K562 (cell line): ENCODE measurements at regions not wholly inside any gene's neighbourhood (a gene's known extent, or its start where the extent isn't known, plus 50 kb on each side); places are given as distances from the start of the nearest gene placed in this dataset.

Experiments
- ATAC-seq: fragments of 200-7000 bp; cut with Tn5 transposase; 3 replicates; pipeline ENCODE4 v1.9.1; 2020; ENCODE audit warnings: moderate library complexity
- BruUV-seq: library from RNA; stranded (reverse); fragments of 400-500 nt; replicated peaks from 2 replicates; lab custom pipeline; 2021; lab: Mats Ljungman, UMichigan
- CTCF ChIA-PET: fragments of 300-600 bp; formaldehyde crosslinking; extraction: SDS; loops from one replicate; lab custom pipeline; 2021; ENCODE audit warnings: low intra/inter-chr PET ratio; lab: Yijun Ruan, JAX
- POLR2A ChIA-PET: fragments of 300-600, 350-650 bp; sonication (Branson Sonifier 250); formaldehyde crosslinking; extraction: SDS; loops from one replicate; lab custom pipeline; 2021; ENCODE audit warnings: antibody characterized with exemption, inconsistent platforms; lab: Yijun Ruan, JAX
- DNase-seq, 4 experiments: peaks; one replicate each; pipeline versions ENCODE4 v3.0.0 to v3.0.0-alpha.2; 2011 to 2018; ENCODE audit warnings: low spot score in 3 of 4, mixed read lengths in 3 of 4; ENCODE audit errors: extremely low read depth in 1 of 4
- FAIRE-seq: peaks from 2 replicates; lab custom pipeline; 2011; peaks lifted over from hg19 to GRCh38; lab: Jason Lieb, UNC
- H2AFZ ChIP-seq: 2 replicates; pipeline ENCODE4 v1.6.0; 2011; ENCODE audit warnings: low read depth, low read length, control low read depth, inconsistent platforms
- H3K27ac ChIP-seq: fragments of 200-600 bp; 3 replicates; pipeline ENCODE4 v1.8.0; 2011; ENCODE audit warnings: low read depth, mild to moderate bottlenecking, control low read depth, inconsistent platforms, low read length, moderate library complexity, mixed read lengths; ENCODE audit errors: extremely low read depth
- H3K27me3 ChIP-seq, 2 experiments: fragments of 300-600 bp in 1 of 2; 2 replicates in 1 of 2; 3 replicates in 1 of 2; pipeline versions ENCODE4 v1.6.0 to v1.8.0; 2011; ENCODE audit warnings: inconsistent platforms in 2 of 2, low read length in 2 of 2, mild to moderate bottlenecking in 1 of 2, mixed read lengths in 1 of 2, moderate library complexity in 1 of 2; ENCODE audit not compliant: control insufficient read depth in 2 of 2, insufficient read depth in 2 of 2
- H3K36me3 ChIP-seq: fragments of 300-600 bp; 3 replicates; pipeline ENCODE4 v1.8.0; 2011; ENCODE audit warnings: mild to moderate bottlenecking, low read length, inconsistent platforms; ENCODE audit not compliant: control insufficient read depth, insufficient read depth
- H3K4me1 ChIP-seq, 2 experiments: fragments of 200-600 bp in 1 of 2; replicated peaks in 1 of 2; 2 replicates in 1 of 2; 3 replicates in 1 of 2; pipeline versions ENCODE4 v1.5.1 to v1.8.0; 2011; ENCODE audit warnings: inconsistent platforms in 2 of 2, low read length in 2 of 2, mild to moderate bottlenecking in 1 of 2, mixed read lengths in 1 of 2, moderate library complexity in 1 of 2; ENCODE audit not compliant: control insufficient read depth in 2 of 2, insufficient read depth in 2 of 2
- H3K4me2 ChIP-seq: 2 replicates; pipeline ENCODE4 v1.6.1; 2011; ENCODE audit warnings: low read length, control low read depth, inconsistent platforms, mixed read lengths; ENCODE audit not compliant: insufficient read depth
- H3K4me3 ChIP-seq: fragments of 200-600 bp; sonication (generic), shearing (Covaris generic); 2 replicates; pipeline ENCODE4 v1.5.1; 2016; ENCODE audit warnings: control low read depth, inconsistent platforms
- H3K79me2 ChIP-seq: fragments of 200-600 bp; 3 replicates; pipeline ENCODE4 v1.8.0; 2011; ENCODE audit warnings: low read length, inconsistent platforms; ENCODE audit not compliant: control insufficient read depth, insufficient read depth
- H3K9ac ChIP-seq, 2 experiments: 2 replicates each; pipeline versions ENCODE4 v1.6.0 to v1.6.1; 2011; ENCODE audit warnings: low read depth in 2 of 2, low read length in 2 of 2, control low read depth in 1 of 2, inconsistent platforms in 1 of 2, mild to moderate bottlenecking in 1 of 2, mixed read lengths in 1 of 2; ENCODE audit not compliant: insufficient read depth in 1 of 2
- H3K9me1 ChIP-seq: one replicate; pipeline ENCODE4 v1.6.0; 2011; ENCODE audit warnings: inconsistent platforms, mild to moderate bottlenecking, low read length, moderate library complexity; ENCODE audit not compliant: control insufficient read depth, insufficient read depth
- H3K9me3 ChIP-seq: replicated peaks from 2 replicates; pipeline ENCODE4 v1.5.1; 2011; ENCODE audit warnings: low read depth, low read length, inconsistent platforms; ENCODE audit not compliant: control insufficient read depth, insufficient read depth
- H4K20me1 ChIP-seq: replicated peaks from 2 replicates; pipeline ENCODE4 v1.6.1; 2011; ENCODE audit warnings: low read length, inconsistent platforms, mixed read lengths; ENCODE audit not compliant: control insufficient read depth, insufficient read depth
- DEAF1 ChIP-seq: fragments of 450-650 bp; formaldehyde crosslinking; IDR thresholded peaks from 2 replicates; pipeline ENCODE4 v1.4.0; 2020; ENCODE audit warnings: mild to moderate bottlenecking, moderate library complexity
- HOMEZ ChIP-seq: fragments of 250-450 bp; sonication (Bioruptor Pico); IDR thresholded peaks from 2 replicates; pipeline ENCODE4 v1.4.0; 2020; ENCODE audit warnings: mild to moderate bottlenecking, moderate library complexity
- LCOR ChIP-seq: sonication (generic); formaldehyde crosslinking; IDR thresholded peaks from 2 replicates; pipeline ENCODE4 v1.8.0; 2022; ENCODE audit warnings: mild to moderate bottlenecking, missing genetic modification reagents
- MCM3 ChIP-seq: fragments of 450-650 bp; IDR thresholded peaks from 2 replicates; pipeline ENCODE4 v1.6.1; 2016
- MED1 ChIP-seq: sonication (generic); formaldehyde crosslinking; IDR thresholded peaks from 2 replicates; pipeline ENCODE4 v1.8.1; 2023; ENCODE audit warnings: missing genetic modification reagents, borderline replicate concordance
- MEF2A ChIP-seq: IDR thresholded peaks from 2 replicates; pipeline ENCODE4 v1.6.1; 2011; ENCODE audit warnings: low read depth, mild to moderate bottlenecking, low read length, moderate library complexity; ENCODE audit not compliant: control insufficient read depth
- NCOA6 ChIP-seq: fragments of 450-650 bp; IDR thresholded peaks from 2 replicates; pipeline ENCODE4 v1.6.1; 2017; ENCODE audit warnings: mild to moderate bottlenecking
- NR2C1 ChIP-seq, 2 experiments: fragments of 450-650 bp; IDR thresholded peaks; 2 replicates each; pipeline ENCODE4 v1.6.1; 2017; ENCODE audit warnings: mild to moderate bottlenecking in 2 of 2, antibody characterized with exemption in 1 of 2, inconsistent platforms in 1 of 2, missing compliant biosample characterization in 1 of 2, missing genetic modification characterization in 1 of 2
- POLR2H ChIP-seq: IDR thresholded peaks from 2 replicates; pipeline ENCODE4 v1.6.1; 2016; ENCODE audit warnings: missing genetic modification characterization, low read depth, mild to moderate bottlenecking, control low read depth, missing compliant biosample characterization, moderate library complexity
- PRMT5 ChIP-seq: sonication (generic); formaldehyde crosslinking; IDR thresholded peaks from 2 replicates; pipeline ENCODE4 v1.5.0; 2020; ENCODE audit warnings: missing genetic modification reagents
- RBM17 ChIP-seq: fragments of 200-400 bp; formaldehyde crosslinking; IDR thresholded peaks from 2 replicates; pipeline ENCODE4 v1.6.1; 2017; ENCODE audit warnings: low read depth, mild to moderate bottlenecking, low read length, borderline replicate concordance
- SMAD4 ChIP-seq: fragments of 250-450 bp; sonication (Bioruptor Pico); conservative IDR thresholded peaks from 2 replicates; pipeline ENCODE4 v1.8.0; 2021; ENCODE audit warnings: inconsistent platforms, mild to moderate bottlenecking, moderate library complexity
- TAF15 ChIP-seq: fragments of 200-400 bp; formaldehyde crosslinking; IDR thresholded peaks from 2 replicates; pipeline ENCODE4 v1.6.1; 2017; ENCODE audit warnings: mild to moderate bottlenecking, low read depth, low read length, moderate library complexity
- TCF7L2 ChIP-seq: fragments of 150-350 bp; IDR thresholded peaks from 2 replicates; pipeline ENCODE4 v1.6.1; 2016; ENCODE audit warnings: low read depth, mild to moderate bottlenecking, low read length, moderate library complexity
- ZFP36 ChIP-seq: fragments of 150-350 bp; IDR thresholded peaks from 2 replicates; pipeline ENCODE4 v1.6.1; 2018; ENCODE audit warnings: low read length, low read depth; ENCODE audit not compliant: partially characterized antibody
- ZNF197 ChIP-seq: fragments of 200-800 bp; sonication (Bioruptor generic); IDR thresholded peaks from 2 replicates; pipeline ENCODE4 v1.6.1; 2016; ENCODE audit warnings: low read depth, missing genetic modification characterization, missing compliant biosample characterization
- ZNF707 ChIP-seq: fragments of 250-450 bp; sonication (Bioruptor Pico); conservative IDR thresholded peaks from 2 replicates; pipeline ENCODE4 v1.8.0; 2022; ENCODE audit warnings: inconsistent platforms, mild to moderate bottlenecking, moderate library complexity
- ZNF830 ChIP-seq: fragments of 250-450 bp; sonication (Bioruptor Pico); IDR thresholded peaks from 2 replicates; pipeline ENCODE4 v1.5.0; 2021; ENCODE audit warnings: mild to moderate bottlenecking
- WGBS: fragments of 100-300 bp; shearing (Covaris generic); methylation state at CpG from one replicate; pipeline ENCODE4 v1.1.6; 2016; ENCODE audit warnings: low coverage, mixed read lengths; ENCODE audit not compliant: insufficient coverage; ENCODE audit errors: missing lambda C conversion rate; 5-methylcytosine and 5-hydroxymethylcytosine counted together
- in situ Hi-C: fragments of 300-500 bp; cut with MboI; formaldehyde crosslinking; loops from 4 replicates; pipeline ENCODE4 v1.15.0; 2018; ENCODE audit warnings: inconsistent platforms, mixed read lengths
- intact Hi-C: fragments of 100-400 bp; cut with micrococcal nuclease; formaldehyde crosslinking; loops from 2 replicates; pipeline ENCODE4 v1.14.2; 2022
- TF ChIP-seq, protein P1 (sequence below): fragments of 450-650 bp; IDR thresholded peaks from 2 replicates; pipeline ENCODE4 v1.7.0; 2016; ENCODE audit warnings: borderline replicate concordance

GRCh38 chr9:615756-616155 is 225.7 kb upstream of the DMRT1 start:
- no peaks in the 10 kb centered on the region for H3K36me3 ChIP-seq
- POLR2A ChIA-PET, result no interaction called here
- no peaks in the 10 kb centered on the region for H3K27me3 ChIP-seq
- WGBS, result 0% methylated on average over 3 of the region's 3 CpGs
- DNase-seq (no peak), ATAC-seq (no peak), FAIRE-seq (no peak)
- CTCF ChIA-PET, result no interaction called here
- no peak overlapping the region for H3K4me2 ChIP-seq
- no peak overlapping the region for H3K27ac ChIP-seq
- no peaks in the 10 kb centered on the region for H3K79me2 ChIP-seq
- intact Hi-C loops, result no loop called here
- H3K9ac ChIP-seq, result no peak overlapping the region
- in situ Hi-C loops, result loop anchor here (25.0 kb wide), 1 partner anchor 147 kb away; no protein-coding TSS in a partner anchor
- BruUV-seq, result no TSS peak
- no peaks in the 10 kb centered on the region for H3K4me1 ChIP-seq
- H4K20me1 ChIP-seq, result no peaks in the 10 kb centered on the region
- no peaks in the 10 kb centered on the region for H3K9me3 ChIP-seq
- no peak overlapping the region for H2AFZ ChIP-seq
- no peak overlapping the region for H3K4me3 ChIP-seq
- H3K9me1 ChIP-seq, result no peaks in the 10 kb centered on the region
- TF ChIP-seq LCOR (no peak), NCOA6 (no peak), TCF7L2 (no peak), PRMT5 (no peak), ZNF830 (no peak), POLR2H (tag) (no peak), MCM3 (no peak), ZNF707 (CRISPR knock-in tag) (no peak), TAF15 (no peak), MEF2A (no peak), MED1 (CRISPR knock-in tag) (no peak), RBM17 (no peak), SMAD4 (no peak), HOMEZ (CRISPR knock-in tag) (no peak), DEAF1 (CRISPR knock-in tag) (no peak), ZFP36 (no peak), ZNF197 (CRISPR knock-in tag) (no peak), NR2C1 (IDR thresholded peaks at IDR 0.05) (no peak), NR2C1 (tag; IDR thresholded peaks at IDR 0.05) (no peak)
- TF ChIP-seq, protein P1, sequence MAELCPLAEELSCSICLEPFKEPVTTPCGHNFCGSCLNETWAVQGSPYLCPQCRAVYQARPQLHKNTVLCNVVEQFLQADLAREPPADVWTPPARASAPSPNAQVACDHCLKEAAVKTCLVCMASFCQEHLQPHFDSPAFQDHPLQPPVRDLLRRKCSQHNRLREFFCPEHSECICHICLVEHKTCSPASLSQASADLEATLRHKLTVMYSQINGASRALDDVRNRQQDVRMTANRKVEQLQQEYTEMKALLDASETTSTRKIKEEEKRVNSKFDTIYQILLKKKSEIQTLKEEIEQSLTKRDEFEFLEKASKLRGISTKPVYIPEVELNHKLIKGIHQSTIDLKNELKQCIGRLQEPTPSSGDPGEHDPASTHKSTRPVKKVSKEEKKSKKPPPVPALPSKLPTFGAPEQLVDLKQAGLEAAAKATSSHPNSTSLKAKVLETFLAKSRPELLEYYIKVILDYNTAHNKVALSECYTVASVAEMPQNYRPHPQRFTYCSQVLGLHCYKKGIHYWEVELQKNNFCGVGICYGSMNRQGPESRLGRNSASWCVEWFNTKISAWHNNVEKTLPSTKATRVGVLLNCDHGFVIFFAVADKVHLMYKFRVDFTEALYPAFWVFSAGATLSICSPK, result no peak
